GM21786 (cell line): ENCODE measurements at regions not wholly inside any gene's neighbourhood (a gene's known extent, or its start where the extent isn't known, plus 50 kb on each side); places are given as distances from the start of the nearest gene placed in this dataset.

Experiments
- ATAC-seq: cut with Tn5 transposase; IDR thresholded peaks from one replicate; pipeline ENCODE4 v1.9.1; 2021; ENCODE audit not compliant: unreplicated experiment

GRCh38 chr4:136463941-136464340 lies 1068.4 kb downstream of the PCDH18 start:
- ATAC-seq = no peak

- no peak for ATAC-seq
These were observed 1070.8 kb downstream of the PCDH18 start for GRCh38 chr4:136461533-136461932.

- ATAC-seq = no peak
These were observed 1074.0 kb downstream of the PCDH18 start for GRCh38 chr4:136458326-136458725.

GRCh38 chr4:136457577-136457976 lies 1074.7 kb downstream of the PCDH18 start:
- no peak for ATAC-seq

- no peak for ATAC-seq
These were observed 1075.3 kb downstream of the PCDH18 start for GRCh38 chr4:136457004-136457403.

GRCh38 chr4:136443006-136443405 lies 1089.3 kb downstream of the PCDH18 start:
- no peak for ATAC-seq

GRCh38 chr4:136442447-136442846 lies 1089.8 kb downstream of the PCDH18 start:
- no peak for ATAC-seq

- no peak for ATAC-seq
These were observed 1090.5 kb downstream of the PCDH18 start for GRCh38 chr4:136441629-136442282.

GRCh38 chr4:136438645-136439044 lies 1093.6 kb downstream of the PCDH18 start:
- ATAC-seq = no peak

GRCh38 chr4:136424052-136424451 lies 1108.2 kb downstream of the PCDH18 start:
- ATAC-seq = no peak

GRCh38 chr4:136414981-136415380 lies 1117.3 kb downstream of the PCDH18 start:
- no peak for ATAC-seq

- ATAC-seq = no peak
These were observed 1119.6 kb downstream of the PCDH18 start for GRCh38 chr4:136412708-136413107.

- ATAC-seq = no peak
These were observed 1131.5 kb downstream of the PCDH18 start for GRCh38 chr4:136400829-136401228.

- no peak for ATAC-seq
These were observed 1137.0 kb downstream of the PCDH18 start for GRCh38 chr4:136395212-136395722.

GRCh38 chr4:136392576-136392975 lies 1139.7 kb downstream of the PCDH18 start:
- ATAC-seq = no peak

GRCh38 chr4:136390824-136391223 lies 1141.5 kb downstream of the PCDH18 start:
- no peak for ATAC-seq

- no peak for ATAC-seq
These were observed 1149.2 kb downstream of the PCDH18 start for GRCh38 chr4:136383082-136383481.

- ATAC-seq = no peak
These were observed 1161.1 kb downstream of the PCDH18 start for GRCh38 chr4:136371231-136371630.

GRCh38 chr4:136369073-136369472 lies 1163.2 kb downstream of the PCDH18 start:
- ATAC-seq = no peak

- ATAC-seq = no peak
These were observed 1174.7 kb downstream of the PCDH18 start for GRCh38 chr4:136357556-136357955.

GRCh38 chr4:136355970-136356369 lies 1176.3 kb downstream of the PCDH18 start:
- no peak for ATAC-seq

- no peak for ATAC-seq
These were observed 1189.0 kb downstream of the PCDH18 start for GRCh38 chr4:136343340-136343739.

- no peak for ATAC-seq
These were observed 1189.6 kb downstream of the PCDH18 start for GRCh38 chr4:136342666-136343065.
